GDM1 (cell line): ENCODE measurements at regions not wholly inside any gene's neighbourhood (a gene's known extent, or its start where the extent isn't known, plus 50 kb on each side); places are given as distances from the start of the nearest gene placed in this dataset.
"Not testable (repeated sequence)": the region's sequence is repeated elsewhere in the genome, so short reads cannot be mapped to it uniquely, and the experiment has no call there.

ENCODE experiments used
- DNase-seq: peaks from one replicate; lab custom pipeline; 2025; lab: John Stamatoyannopoulos, UW

- DNase-seq: peak; percentile 19
Measured at GRCh38 chr12:92987362-92987761, 58.3 kb upstream of the EEA1 start.

- no peak for DNase-seq
Measured at GRCh38 chr12:92987846-92988621, 58.9 kb upstream of the EEA1 start.

- DNase-seq: no peak
Measured at GRCh38 chr12:92988622-92989130, 59.6 kb upstream of the EEA1 start.

- no peak for DNase-seq
Measured at GRCh38 chr12:92989715-92990484, 60.8 kb upstream of the EEA1 start.

GRCh38 chr12:92991134-92991533 is 62.0 kb upstream of the EEA1 start:
- DNase-seq: no peak

GRCh38 chr12:92992041-92992440 is 62.9 kb upstream of the EEA1 start:
- DNase-seq: no peak

- no peak for DNase-seq
Measured at GRCh38 chr12:92993259-92993658, 64.2 kb upstream of the EEA1 start.

GRCh38 chr12:92995258-92995903 is 66.3 kb upstream of the EEA1 start:
- no peak for DNase-seq

GRCh38 chr12:93000026-93000425 is 70.9 kb upstream of the EEA1 start:
- DNase-seq: no peak

- no peak for DNase-seq
Measured at GRCh38 chr12:93001407-93001806, 72.3 kb upstream of the EEA1 start.

- no peak for DNase-seq
Measured at GRCh38 chr12:93002293-93003054, 73.4 kb upstream of the EEA1 start.

- DNase-seq: no peak
Measured at GRCh38 chr12:93003531-93004239, 74.6 kb upstream of the EEA1 start.

GRCh38 chr12:93005928-93006392 is 76.9 kb upstream of the EEA1 start:
- DNase-seq: no peak

- DNase-seq: no peak
Measured at GRCh38 chr12:93006471-93007208, 77.5 kb upstream of the EEA1 start.

- DNase-seq: no peak
Measured at GRCh38 chr12:93007544-93007943, 78.4 kb upstream of the EEA1 start.

GRCh38 chr12:93008044-93008778 is 79.1 kb upstream of the EEA1 start:
- no peak for DNase-seq

GRCh38 chr12:93008880-93009279 is 79.8 kb upstream of the EEA1 start:
- not testable (repeated sequence) for DNase-seq

GRCh38 chr12:93009533-93009932 is 80.4 kb upstream of the EEA1 start:
- no peak for DNase-seq

GRCh38 chr12:93010461-93010860 is 81.4 kb upstream of the EEA1 start:
- no peak for DNase-seq

- no peak for DNase-seq
Measured at GRCh38 chr12:93011100-93011499, 82.0 kb upstream of the EEA1 start.
